ENCODE measurements at regions not wholly inside any gene's neighbourhood (a gene's known extent, or its start where the extent isn't known, plus 50 kb on each side); places are given as distances from the start of the nearest gene placed in this dataset.

DNA sequence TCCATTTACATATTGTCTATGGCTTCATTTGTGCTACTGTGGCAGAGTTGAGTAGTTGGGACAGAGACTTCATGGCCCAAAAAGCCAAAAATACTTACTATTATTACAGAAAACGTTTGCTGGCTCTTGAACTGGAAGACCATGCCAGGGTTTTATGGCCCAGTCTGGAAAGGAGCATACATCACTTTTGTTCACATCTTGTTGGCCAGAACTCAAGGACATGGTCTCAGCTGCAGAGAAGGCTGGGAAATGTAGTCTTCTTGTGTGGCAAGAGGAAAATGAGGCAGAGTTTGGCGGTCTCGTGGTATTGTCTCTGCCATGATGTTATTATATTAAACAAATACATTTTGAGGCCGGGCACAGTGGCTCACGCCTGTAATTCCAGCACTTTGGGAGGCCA lies 509.6 kb downstream of the MED13L start:
- TF ChIP-seq CREB1 (IDR thresholded peaks at IDR 0.05; ENCODE audit: low read depth) (no peak), FOXM1 (IDR thresholded peaks at IDR 0.05; ENCODE audit: borderline replicate concordance, low read depth) (no peak), YY1 (IDR thresholded peaks at IDR 0.05; ENCODE audit: low read depth) (no peak), CEBPB (IDR thresholded peaks at IDR 0.05) (no peak), TAF1 (IDR thresholded peaks at IDR 0.05; ENCODE audit: low read depth) (no peak), TCF12 (IDR thresholded peaks at IDR 0.05; ENCODE audit: low read depth) (no peak)
- TF ChIP-seq, protein P1, sequence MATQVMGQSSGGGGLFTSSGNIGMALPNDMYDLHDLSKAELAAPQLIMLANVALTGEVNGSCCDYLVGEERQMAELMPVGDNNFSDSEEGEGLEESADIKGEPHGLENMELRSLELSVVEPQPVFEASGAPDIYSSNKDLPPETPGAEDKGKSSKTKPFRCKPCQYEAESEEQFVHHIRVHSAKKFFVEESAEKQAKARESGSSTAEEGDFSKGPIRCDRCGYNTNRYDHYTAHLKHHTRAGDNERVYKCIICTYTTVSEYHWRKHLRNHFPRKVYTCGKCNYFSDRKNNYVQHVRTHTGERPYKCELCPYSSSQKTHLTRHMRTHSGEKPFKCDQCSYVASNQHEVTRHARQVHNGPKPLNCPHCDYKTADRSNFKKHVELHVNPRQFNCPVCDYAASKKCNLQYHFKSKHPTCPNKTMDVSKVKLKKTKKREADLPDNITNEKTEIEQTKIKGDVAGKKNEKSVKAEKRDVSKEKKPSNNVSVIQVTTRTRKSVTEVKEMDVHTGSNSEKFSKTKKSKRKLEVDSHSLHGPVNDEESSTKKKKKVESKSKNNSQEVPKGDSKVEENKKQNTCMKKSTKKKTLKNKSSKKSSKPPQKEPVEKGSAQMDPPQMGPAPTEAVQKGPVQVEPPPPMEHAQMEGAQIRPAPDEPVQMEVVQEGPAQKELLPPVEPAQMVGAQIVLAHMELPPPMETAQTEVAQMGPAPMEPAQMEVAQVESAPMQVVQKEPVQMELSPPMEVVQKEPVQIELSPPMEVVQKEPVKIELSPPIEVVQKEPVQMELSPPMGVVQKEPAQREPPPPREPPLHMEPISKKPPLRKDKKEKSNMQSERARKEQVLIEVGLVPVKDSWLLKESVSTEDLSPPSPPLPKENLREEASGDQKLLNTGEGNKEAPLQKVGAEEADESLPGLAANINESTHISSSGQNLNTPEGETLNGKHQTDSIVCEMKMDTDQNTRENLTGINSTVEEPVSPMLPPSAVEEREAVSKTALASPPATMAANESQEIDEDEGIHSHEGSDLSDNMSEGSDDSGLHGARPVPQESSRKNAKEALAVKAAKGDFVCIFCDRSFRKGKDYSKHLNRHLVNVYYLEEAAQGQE (IDR thresholded peaks at IDR 0.05; ENCODE audit: low read depth), result no peak
- TF ChIP-seq, protein P2, sequence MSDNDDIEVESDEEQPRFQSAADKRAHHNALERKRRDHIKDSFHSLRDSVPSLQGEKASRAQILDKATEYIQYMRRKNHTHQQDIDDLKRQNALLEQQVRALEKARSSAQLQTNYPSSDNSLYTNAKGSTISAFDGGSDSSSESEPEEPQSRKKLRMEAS (IDR thresholded peaks at IDR 0.05), result no peak
